Mesenchymal stem cell (in vitro differentiated cells and primary cell): ENCODE measurements at regions not wholly inside any gene's neighbourhood (a gene's known extent, or its start where the extent isn't known, plus 50 kb on each side); places are given as distances from the start of the nearest gene placed in this dataset.
A peak's percentile ranks its signal among the peaks of the same experiment; 100 is the strongest.
"Not testable (repeated sequence)": the region's sequence is repeated elsewhere in the genome, so short reads cannot be mapped to it uniquely, and the experiment has no call there.

Experiments used
- DNase-seq: peaks from one replicate; pipeline ENCODE4 v3.0.0-alpha.2; 2013
- H2AFZ ChIP-seq: one replicate; pipeline ENCODE4 v1.6.1; 2013; ENCODE audit warnings: low read depth, mild to moderate bottlenecking, control low read depth, inconsistent platforms, low read length, moderate library complexity
- H2AK5ac ChIP-seq: 2 replicates; pipeline ENCODE4 v1.6.1; 2013; ENCODE audit warnings: low read length, moderate library complexity, mild to moderate bottlenecking, inconsistent platforms; ENCODE audit not compliant: severe bottlenecking
- H2BK120ac ChIP-seq: one replicate; pipeline ENCODE4 v1.6.1; 2013; ENCODE audit warnings: low read depth, mild to moderate bottlenecking, inconsistent platforms, low read length, moderate library complexity
- H2BK12ac ChIP-seq, 2 experiments: one replicate each; pipeline ENCODE4 v1.6.1; 2013; ENCODE audit warnings: inconsistent platforms in 2 of 2, low read length in 2 of 2, mild to moderate bottlenecking in 2 of 2, moderate library complexity in 2 of 2, control low read depth in 1 of 2
- H2BK15ac ChIP-seq: one replicate; pipeline ENCODE4 v1.6.1; 2013; ENCODE audit warnings: mild to moderate bottlenecking, low read depth, inconsistent platforms; ENCODE audit not compliant: poor library complexity, severe bottlenecking
- H2BK5ac ChIP-seq: 2 replicates; pipeline ENCODE4 v1.6.1; 2013; ENCODE audit warnings: low read depth, mild to moderate bottlenecking, low read length, control low read depth, inconsistent platforms; ENCODE audit not compliant: poor library complexity, severe bottlenecking
- H3K14ac ChIP-seq, 2 experiments: one replicate each; pipeline ENCODE4 v1.6.1; 2013; ENCODE audit warnings: inconsistent platforms in 2 of 2, low read length in 2 of 2, control low read depth in 1 of 2, mild to moderate bottlenecking in 1 of 2, moderate library complexity in 1 of 2
- H3K18ac ChIP-seq, 2 experiments: one replicate each; pipeline ENCODE4 v1.6.1; 2013; ENCODE audit warnings: inconsistent platforms in 2 of 2, low read length in 2 of 2, control low read depth in 1 of 2, low read depth in 1 of 2, mild to moderate bottlenecking in 1 of 2
- H3K23ac ChIP-seq, 2 experiments: one replicate each; pipeline ENCODE4 v1.6.1; 2013; ENCODE audit warnings: inconsistent platforms in 2 of 2, low read length in 2 of 2, mild to moderate bottlenecking in 2 of 2, moderate library complexity in 2 of 2, control low read depth in 1 of 2
- H3K27ac ChIP-seq: 2 replicates; pipeline ENCODE4 v1.5.1; 2013; ENCODE audit warnings: mild to moderate bottlenecking, moderate library complexity, low read length, control low read depth, inconsistent platforms; ENCODE audit not compliant: poor library complexity, severe bottlenecking
- H3K27me3 ChIP-seq, 2 experiments: 2 replicates each; pipeline versions ENCODE4 v1.6.1 to v1.7.0; 2013; ENCODE audit warnings: low read length in 2 of 2, mild to moderate bottlenecking in 2 of 2, moderate library complexity in 2 of 2, control low read depth in 1 of 2, inconsistent platforms in 1 of 2; ENCODE audit not compliant: control insufficient read depth in 1 of 2, insufficient read depth in 1 of 2
- H3K36me3 ChIP-seq, 2 experiments: 2 replicates each; pipeline versions ENCODE4 v1.6.1 to v1.7.0; 2013; ENCODE audit warnings: low read length in 2 of 2, control low read depth in 1 of 2, inconsistent platforms in 1 of 2, low read depth in 1 of 2, mild to moderate bottlenecking in 1 of 2; ENCODE audit not compliant: insufficient read depth in 2 of 2, control insufficient read depth in 1 of 2
- H3K4ac ChIP-seq, 2 experiments: one replicate each; pipeline ENCODE4 v1.6.1; 2013; ENCODE audit warnings: inconsistent platforms in 2 of 2, low read length in 2 of 2, mild to moderate bottlenecking in 2 of 2, moderate library complexity in 2 of 2, control low read depth in 1 of 2, low read depth in 1 of 2
- H3K4me1 ChIP-seq: 2 replicates; pipeline ENCODE4 v1.6.1; 2013; ENCODE audit warnings: low read depth, low read length, control low read depth; ENCODE audit not compliant: control insufficient read depth, insufficient read depth
- H3K4me2 ChIP-seq: 2 replicates; pipeline ENCODE4 v1.6.1; 2013; ENCODE audit warnings: low read length, mild to moderate bottlenecking, inconsistent platforms; ENCODE audit not compliant: poor library complexity, severe bottlenecking
- H3K4me3 ChIP-seq, 2 experiments: 2 replicates each; pipeline versions ENCODE4 v1.5.1 to v1.7.0; 2013; ENCODE audit warnings: low read length in 2 of 2, mild to moderate bottlenecking in 2 of 2, control low read depth in 1 of 2, low read depth in 1 of 2; ENCODE audit not compliant: insufficient read depth in 1 of 2
- H3K79me1 ChIP-seq: replicated peaks from 2 replicates; pipeline ENCODE4 v1.6.1; 2013; ENCODE audit warnings: mild to moderate bottlenecking, control low read depth, low read length, inconsistent platforms; ENCODE audit not compliant: poor library complexity, severe bottlenecking
- H3K9ac ChIP-seq: 2 replicates; pipeline ENCODE4 v1.7.0; 2013; ENCODE audit warnings: mild to moderate bottlenecking, low read length, moderate library complexity
- H3K9me3 ChIP-seq: 2 replicates; pipeline ENCODE4 v1.7.0; 2013; ENCODE audit warnings: mild to moderate bottlenecking, low read length; ENCODE audit not compliant: control insufficient read depth
- H4K8ac ChIP-seq: one replicate; pipeline ENCODE4 v1.6.1; 2013; ENCODE audit warnings: inconsistent platforms, mild to moderate bottlenecking, low read length, moderate library complexity
- H4K91ac ChIP-seq: one replicate; pipeline ENCODE4 v1.6.1; 2013; ENCODE audit warnings: mild to moderate bottlenecking, low read length, inconsistent platforms
- WGBS: methylation state at CpG from one replicate; pipeline ENCODE4 v1.1.7; 2013; ENCODE audit warnings: mixed read lengths; 5-methylcytosine and 5-hydroxymethylcytosine counted together

GRCh38 chr17:21545064-21545463 lies 147.3 kb upstream of the KCNJ18 start:
- H2AK5ac ChIP-seq: no peak overlapping the region
- H3K18ac ChIP-seq: no peak overlapping the region

GRCh38 chr17:21548236-21548635 lies 144.1 kb upstream of the KCNJ18 start:
- Histone ChIP-seq H3K4ac (no peak overlapping the region), H3K4me1 (peaks cover 2% of the 10 kb centered on the region), H3K9me3 (no peaks in the 10 kb centered on the region), H2AK5ac (no peak overlapping the region), H2BK15ac (no peak overlapping the region), H3K36me3 (peaks cover 2 to 40% of the 10 kb centered on the region in 2 experiments), H3K18ac (no peak overlapping the region), H2BK5ac (no peak overlapping the region), H3K79me1 (no peaks in the 10 kb centered on the region), H4K8ac (no peak overlapping the region), H3K4me2 (no peak overlapping the region), H2BK120ac (no peak overlapping the region), H3K14ac (no peak overlapping the region), H2BK12ac (no peak overlapping the region), H3K4me3 (no peak overlapping the region), H3K23ac (no peak overlapping the region), H4K91ac (no peak overlapping the region), H3K27me3 (no peaks in the 10 kb centered on the region), H3K9ac (no peak overlapping the region), H3K27ac (no peak overlapping the region), H2AFZ (no peak overlapping the region)
- WGBS: 84% methylated on average over 3 of the region's 3 CpGs
- peak; percentile 6 for DNase-seq

More at GRCh38 chr17:21545064-21545463, 147.3 kb upstream of the KCNJ18 start:
- no peak for DNase-seq
- no peak overlapping the region for H3K27ac ChIP-seq
- H3K4ac ChIP-seq: no peak overlapping the region
- 86% methylated on average over 2 of the region's 3 CpGs for WGBS
- H3K79me1 ChIP-seq: no peaks in the 10 kb centered on the region
- H3K4me3 ChIP-seq: no peak overlapping the region
- H3K9ac ChIP-seq: no peak overlapping the region
- no peak overlapping the region for H2BK120ac ChIP-seq
- H3K27me3 ChIP-seq: no peaks in the 10 kb centered on the region
- H3K36me3 ChIP-seq: peaks cover 9 to 63% of the 10 kb centered on the region in 2 experiments
- no peak overlapping the region for H2BK5ac ChIP-seq
- no peak overlapping the region for H3K4me2 ChIP-seq
- no peak overlapping the region for H2BK12ac ChIP-seq
- H4K91ac ChIP-seq: no peak overlapping the region
- no peak overlapping the region for H3K23ac ChIP-seq
- H3K9me3 ChIP-seq: no peaks in the 10 kb centered on the region
- no peak overlapping the region for H2AFZ ChIP-seq
- no peaks in the 10 kb centered on the region for H3K4me1 ChIP-seq
- no peak overlapping the region for H3K14ac ChIP-seq
- no peak overlapping the region for H2BK15ac ChIP-seq
- H4K8ac ChIP-seq: no peak overlapping the region

DNA sequence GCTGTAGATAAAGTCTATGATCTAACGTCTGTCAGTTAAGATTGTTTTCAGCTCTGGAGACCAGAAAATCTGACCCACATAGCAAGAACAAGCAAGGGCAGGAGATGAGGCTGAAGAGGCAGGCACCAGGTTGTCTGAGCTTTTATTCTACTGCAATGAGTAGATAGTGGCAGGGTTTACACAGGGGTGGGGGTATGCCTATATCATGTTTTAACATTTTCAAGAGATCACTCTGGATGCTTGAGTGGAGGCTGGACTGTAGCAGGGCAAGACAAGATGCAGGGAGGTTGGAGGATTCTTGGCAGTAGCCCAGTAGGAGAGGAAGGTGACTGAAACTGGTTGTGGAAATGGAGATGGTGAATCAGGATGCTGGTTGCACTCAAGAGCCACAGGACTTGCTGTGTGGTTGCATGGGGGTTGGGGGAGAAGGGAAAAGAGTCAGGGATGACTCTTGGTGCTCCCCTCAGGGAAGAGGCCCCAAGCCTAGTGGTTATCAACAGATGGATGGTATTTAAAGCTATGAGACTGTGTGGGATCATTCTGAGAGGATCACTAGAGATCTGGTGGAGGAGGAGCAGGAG lies 143.1 kb upstream of the KCNJ18 start:
- H4K91ac ChIP-seq: no peak overlapping the region
- H3K4me2 ChIP-seq: no peak overlapping the region
- H3K27ac ChIP-seq: no peak overlapping the region
- no peak overlapping the region for H3K4ac ChIP-seq
- peak; percentile 11 for DNase-seq
- no peak overlapping the region for H4K8ac ChIP-seq
- no peak overlapping the region for H2BK15ac ChIP-seq
- H3K79me1 ChIP-seq: no peaks in the 10 kb centered on the region
- no peak overlapping the region for H3K14ac ChIP-seq
- no peak overlapping the region for H3K18ac ChIP-seq
- WGBS: 89% methylated on average over 1 of the region's 1 CpG
- H3K9ac ChIP-seq: peak overlapping the region; percentile 38
- H2BK12ac ChIP-seq: no peak overlapping the region
- H3K4me1 ChIP-seq: peaks cover 2% of the 10 kb centered on the region
- H3K9me3 ChIP-seq: no peaks in the 10 kb centered on the region
- no peak overlapping the region for H2BK5ac ChIP-seq
- H2AK5ac ChIP-seq: no peak overlapping the region
- H3K4me3 ChIP-seq: peak overlapping the region in 1 of 2 experiments; percentile 75
- H2BK120ac ChIP-seq: no peak overlapping the region
- H3K27me3 ChIP-seq: no peaks in the 10 kb centered on the region
- no peak overlapping the region for H3K23ac ChIP-seq
- H3K36me3 ChIP-seq: peaks cover 0 to 33% of the 10 kb centered on the region in 2 experiments
- H2AFZ ChIP-seq: no peak overlapping the region

DNA sequence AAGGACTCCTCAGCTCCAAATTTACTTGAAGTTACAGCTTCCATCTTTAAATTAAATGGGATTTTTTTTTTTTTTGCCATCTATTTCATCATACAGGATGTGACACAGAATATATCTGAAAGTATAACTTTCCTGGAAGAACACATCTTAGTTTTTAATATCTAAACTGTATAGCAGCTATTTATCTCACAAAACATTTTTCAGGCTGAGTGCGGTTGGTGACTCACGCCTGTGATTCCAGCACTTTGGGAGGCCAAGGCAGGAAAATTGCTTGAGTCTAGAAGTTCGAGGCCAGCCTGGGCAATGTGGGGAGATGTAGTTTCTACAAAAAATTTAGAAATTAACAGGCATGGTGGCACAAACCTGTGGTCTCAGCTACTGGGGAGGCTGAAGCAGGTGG lies 142.3 kb upstream of the KCNJ18 start:
- H2AFZ ChIP-seq, H2BK15ac ChIP-seq, H2BK12ac ChIP-seq, H2AK5ac ChIP-seq, H3K18ac ChIP-seq, H3K79me1 ChIP-seq, H3K4me1 ChIP-seq, H3K4ac ChIP-seq, H3K14ac ChIP-seq, H3K9me3 ChIP-seq, H3K23ac ChIP-seq, H2BK5ac ChIP-seq, H2BK120ac ChIP-seq, H3K27ac ChIP-seq, H4K8ac ChIP-seq, H4K91ac ChIP-seq, H3K4me2 ChIP-seq, H3K27me3 ChIP-seq: not testable (repeated sequence)
- WGBS: 72% methylated on average over 3 of the region's 3 CpGs
- peaks cover 0 to 28% of the 10 kb centered on the region in 2 experiments for H3K36me3 ChIP-seq
- peak overlapping the region in 1 of 2 experiments; percentile 75 for H3K4me3 ChIP-seq
- peak overlapping the region; percentile 90 for H3K9ac ChIP-seq
- DNase-seq: peak; percentile 6
